K562 (cell line): ENCODE measurements at regions not wholly inside any gene's neighbourhood (a gene's known extent, or its start where the extent isn't known, plus 50 kb on each side); places are given as distances from the start of the nearest gene placed in this dataset.

Experiments
- ATAC-seq: fragments of 200-7000 bp; cut with Tn5 transposase; 3 replicates; pipeline ENCODE4 v1.9.1; 2020; ENCODE audit warnings: moderate library complexity
- BruUV-seq: library from RNA; stranded (reverse); fragments of 400-500 nt; replicated peaks from 2 replicates; lab custom pipeline; 2021; lab: Mats Ljungman, UMichigan
- CTCF ChIA-PET: fragments of 300-600 bp; formaldehyde crosslinking; extraction: SDS; loops from one replicate; lab custom pipeline; 2021; ENCODE audit warnings: low intra/inter-chr PET ratio; lab: Yijun Ruan, JAX
- POLR2A ChIA-PET: fragments of 300-600, 350-650 bp; sonication (Branson Sonifier 250); formaldehyde crosslinking; extraction: SDS; loops from one replicate; lab custom pipeline; 2021; ENCODE audit warnings: antibody characterized with exemption, inconsistent platforms; lab: Yijun Ruan, JAX
- DNase-seq, 4 experiments: peaks; one replicate each; pipeline versions ENCODE4 v3.0.0 to v3.0.0-alpha.2; 2011 to 2018; ENCODE audit warnings: low spot score in 3 of 4, mixed read lengths in 3 of 4; ENCODE audit errors: extremely low read depth in 1 of 4
- FAIRE-seq: peaks from 2 replicates; lab custom pipeline; 2011; peaks lifted over from hg19 to GRCh38; lab: Jason Lieb, UNC
- H2AFZ ChIP-seq: 2 replicates; pipeline ENCODE4 v1.6.0; 2011; ENCODE audit warnings: low read depth, low read length, control low read depth, inconsistent platforms
- H3K27ac ChIP-seq: fragments of 200-600 bp; 3 replicates; pipeline ENCODE4 v1.8.0; 2011; ENCODE audit warnings: low read depth, mild to moderate bottlenecking, control low read depth, inconsistent platforms, low read length, moderate library complexity, mixed read lengths; ENCODE audit errors: extremely low read depth
- H3K27me3 ChIP-seq, 2 experiments: fragments of 300-600 bp in 1 of 2; 2 replicates in 1 of 2; 3 replicates in 1 of 2; pipeline versions ENCODE4 v1.6.0 to v1.8.0; 2011; ENCODE audit warnings: inconsistent platforms in 2 of 2, low read length in 2 of 2, mild to moderate bottlenecking in 1 of 2, mixed read lengths in 1 of 2, moderate library complexity in 1 of 2; ENCODE audit not compliant: control insufficient read depth in 2 of 2, insufficient read depth in 2 of 2
- H3K36me3 ChIP-seq: fragments of 300-600 bp; 3 replicates; pipeline ENCODE4 v1.8.0; 2011; ENCODE audit warnings: mild to moderate bottlenecking, low read length, inconsistent platforms; ENCODE audit not compliant: control insufficient read depth, insufficient read depth
- H3K4me1 ChIP-seq, 2 experiments: fragments of 200-600 bp in 1 of 2; replicated peaks in 1 of 2; 2 replicates in 1 of 2; 3 replicates in 1 of 2; pipeline versions ENCODE4 v1.5.1 to v1.8.0; 2011; ENCODE audit warnings: inconsistent platforms in 2 of 2, low read length in 2 of 2, mild to moderate bottlenecking in 1 of 2, mixed read lengths in 1 of 2, moderate library complexity in 1 of 2; ENCODE audit not compliant: control insufficient read depth in 2 of 2, insufficient read depth in 2 of 2
- H3K4me2 ChIP-seq: 2 replicates; pipeline ENCODE4 v1.6.1; 2011; ENCODE audit warnings: low read length, control low read depth, inconsistent platforms, mixed read lengths; ENCODE audit not compliant: insufficient read depth
- H3K4me3 ChIP-seq: fragments of 200-600 bp; sonication (generic), shearing (Covaris generic); 2 replicates; pipeline ENCODE4 v1.5.1; 2016; ENCODE audit warnings: control low read depth, inconsistent platforms
- H3K79me2 ChIP-seq: fragments of 200-600 bp; 3 replicates; pipeline ENCODE4 v1.8.0; 2011; ENCODE audit warnings: low read length, inconsistent platforms; ENCODE audit not compliant: control insufficient read depth, insufficient read depth
- H3K9ac ChIP-seq, 2 experiments: 2 replicates each; pipeline versions ENCODE4 v1.6.0 to v1.6.1; 2011; ENCODE audit warnings: low read depth in 2 of 2, low read length in 2 of 2, control low read depth in 1 of 2, inconsistent platforms in 1 of 2, mild to moderate bottlenecking in 1 of 2, mixed read lengths in 1 of 2; ENCODE audit not compliant: insufficient read depth in 1 of 2
- H3K9me1 ChIP-seq: one replicate; pipeline ENCODE4 v1.6.0; 2011; ENCODE audit warnings: inconsistent platforms, mild to moderate bottlenecking, low read length, moderate library complexity; ENCODE audit not compliant: control insufficient read depth, insufficient read depth
- H3K9me3 ChIP-seq: replicated peaks from 2 replicates; pipeline ENCODE4 v1.5.1; 2011; ENCODE audit warnings: low read depth, low read length, inconsistent platforms; ENCODE audit not compliant: control insufficient read depth, insufficient read depth
- H4K20me1 ChIP-seq: replicated peaks from 2 replicates; pipeline ENCODE4 v1.6.1; 2011; ENCODE audit warnings: low read length, inconsistent platforms, mixed read lengths; ENCODE audit not compliant: control insufficient read depth, insufficient read depth
- GTF2A2 ChIP-seq: IDR thresholded peaks from 2 replicates; pipeline ENCODE4 v1.6.1; 2016; ENCODE audit warnings: mild to moderate bottlenecking, missing genetic modification characterization, missing compliant biosample characterization
- HNRNPL ChIP-seq: fragments of 200-400 bp; formaldehyde crosslinking; IDR thresholded peaks from 2 replicates; pipeline ENCODE4 v1.6.1; 2017; ENCODE audit warnings: low read depth, mild to moderate bottlenecking, low read length
- KDM5B ChIP-seq: fragments of 200-600 bp; sonication (generic); IDR thresholded peaks from 2 replicates; pipeline ENCODE4 v1.6.1; 2012; ENCODE audit warnings: low read depth, mild to moderate bottlenecking, moderate library complexity, low read length, control low read depth, inconsistent platforms; ENCODE audit not compliant: insufficient replicate concordance
- TAL1 ChIP-seq: fragments of 450-650 bp; IDR thresholded peaks from 2 replicates; pipeline ENCODE4 v1.6.1; 2016; ENCODE audit warnings: mild to moderate bottlenecking
- WGBS: fragments of 100-300 bp; shearing (Covaris generic); methylation state at CpG from one replicate; pipeline ENCODE4 v1.1.6; 2016; ENCODE audit warnings: low coverage, mixed read lengths; ENCODE audit not compliant: insufficient coverage; ENCODE audit errors: missing lambda C conversion rate; 5-methylcytosine and 5-hydroxymethylcytosine counted together
- in situ Hi-C: fragments of 300-500 bp; cut with MboI; formaldehyde crosslinking; loops from 4 replicates; pipeline ENCODE4 v1.15.0; 2018; ENCODE audit warnings: inconsistent platforms, mixed read lengths
- intact Hi-C: fragments of 100-400 bp; cut with micrococcal nuclease; formaldehyde crosslinking; loops from 2 replicates; pipeline ENCODE4 v1.14.2; 2022
- TF ChIP-seq, protein P1 (sequence below): fragments of 450-650 bp; formaldehyde crosslinking; IDR thresholded peaks from 2 replicates; pipeline ENCODE4 v1.4.0; 2022; ENCODE audit warnings: missing genetic modification characterization
- TF ChIP-seq, protein P2 (sequence below): fragments of 450-650 bp; formaldehyde crosslinking; IDR thresholded peaks from 2 replicates; pipeline ENCODE4 v1.4.0; 2022; ENCODE audit warnings: mild to moderate bottlenecking, moderate library complexity

DNA sequence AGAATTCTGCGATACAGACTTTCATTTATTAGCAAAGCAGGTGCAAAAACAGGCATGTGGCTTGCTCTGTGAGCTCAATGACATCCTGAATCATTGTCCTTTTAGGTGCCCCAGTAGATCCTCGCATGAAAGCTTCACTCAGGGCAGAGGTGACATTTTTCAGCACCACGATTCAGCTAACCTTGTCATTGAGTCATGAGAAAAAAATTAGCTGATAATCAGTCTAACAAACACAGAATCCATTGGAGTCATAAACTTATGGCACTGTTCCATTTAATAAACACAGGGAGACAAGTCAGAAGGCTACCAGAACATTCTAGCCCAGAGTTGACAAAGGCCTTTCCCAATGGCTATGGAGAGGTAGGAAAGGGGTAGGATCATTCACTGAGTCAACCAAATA, 104.8 kb upstream of the RAD23B start (continued):
- TF ChIP-seq, protein P1, sequence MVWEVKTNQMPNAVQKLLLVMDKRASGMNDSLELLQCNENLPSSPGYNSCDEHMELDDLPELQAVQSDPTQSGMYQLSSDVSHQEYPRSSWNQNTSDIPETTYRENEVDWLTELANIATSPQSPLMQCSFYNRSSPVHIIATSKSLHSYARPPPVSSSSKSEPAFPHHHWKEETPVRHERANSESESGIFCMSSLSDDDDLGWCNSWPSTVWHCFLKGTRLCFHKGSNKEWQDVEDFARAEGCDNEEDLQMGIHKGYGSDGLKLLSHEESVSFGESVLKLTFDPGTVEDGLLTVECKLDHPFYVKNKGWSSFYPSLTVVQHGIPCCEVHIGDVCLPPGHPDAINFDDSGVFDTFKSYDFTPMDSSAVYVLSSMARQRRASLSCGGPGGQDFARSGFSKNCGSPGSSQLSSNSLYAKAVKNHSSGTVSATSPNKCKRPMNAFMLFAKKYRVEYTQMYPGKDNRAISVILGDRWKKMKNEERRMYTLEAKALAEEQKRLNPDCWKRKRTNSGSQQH (CRISPR knock-in tag) = no peak
- no peak for TF ChIP-seq KDM5B
- TF ChIP-seq TAL1 = no peak
- TF ChIP-seq GTF2A2 = no peak
- TF ChIP-seq, all 486 proteins: peak for 0

DNA sequence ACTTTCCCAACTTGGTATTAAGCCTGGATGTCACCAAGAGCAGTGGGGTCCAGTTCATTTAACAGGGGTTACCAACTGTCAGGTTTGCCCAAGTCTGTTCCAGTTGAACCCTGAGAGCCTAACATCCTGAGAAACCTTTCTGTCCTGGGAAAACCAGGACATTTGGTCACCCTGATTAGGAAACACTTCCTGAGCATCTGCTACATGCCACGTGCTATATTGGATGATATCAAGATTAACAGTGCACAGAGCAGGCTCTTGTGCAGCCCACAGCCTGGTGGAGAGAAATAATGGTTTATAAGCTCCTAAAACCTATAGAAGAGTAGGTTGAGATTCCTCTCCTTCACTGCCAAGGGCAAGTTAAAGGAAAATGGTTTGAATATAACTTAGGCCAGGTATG, 102.9 kb upstream of the RAD23B start:
- DNase-seq = no peak
- FAIRE-seq = no peak
- Histone ChIP-seq H3K27me3 (peaks cover 0 to 10% of the 10 kb centered on the region in 2 experiments; a peak in 3 of 5 replicates), H3K4me2 (no peak overlapping the region), H4K20me1 (no peaks in the 10 kb centered on the region), H3K36me3 (no peaks in the 10 kb centered on the region), H3K4me1 (no peaks in the 10 kb centered on the region), H3K27ac (no peak overlapping the region), H3K4me3 (no peak overlapping the region), H3K9me1 (no peaks in the 10 kb centered on the region), H3K79me2 (no peaks in the 10 kb centered on the region), H3K9me3 (no peaks in the 10 kb centered on the region), H2AFZ (no peak overlapping the region), H3K9ac (no peak overlapping the region)
- BruUV-seq = no TSS peak
- ChIA-PET CTCF (no interaction called here), POLR2A (no interaction called here)
- ATAC-seq = no peak
- intact Hi-C loops (no loop called here), in situ Hi-C loops (no loop called here)
- no peak for TF ChIP-seq HNRNPL
- TF ChIP-seq, protein P2, sequence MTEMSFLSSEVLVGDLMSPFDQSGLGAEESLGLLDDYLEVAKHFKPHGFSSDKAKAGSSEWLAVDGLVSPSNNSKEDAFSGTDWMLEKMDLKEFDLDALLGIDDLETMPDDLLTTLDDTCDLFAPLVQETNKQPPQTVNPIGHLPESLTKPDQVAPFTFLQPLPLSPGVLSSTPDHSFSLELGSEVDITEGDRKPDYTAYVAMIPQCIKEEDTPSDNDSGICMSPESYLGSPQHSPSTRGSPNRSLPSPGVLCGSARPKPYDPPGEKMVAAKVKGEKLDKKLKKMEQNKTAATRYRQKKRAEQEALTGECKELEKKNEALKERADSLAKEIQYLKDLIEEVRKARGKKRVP (CRISPR knock-in tag) = no peak
- TF ChIP-seq, all 486 proteins: peak for 0
- WGBS = 0% methylated on average over 1 of the region's 1 CpG
